ENCODE measurements at regions not wholly inside any gene's neighbourhood (a gene's known extent, or its start where the extent isn't known, plus 50 kb on each side); places are given as distances from the start of the nearest gene placed in this dataset.

DNA sequence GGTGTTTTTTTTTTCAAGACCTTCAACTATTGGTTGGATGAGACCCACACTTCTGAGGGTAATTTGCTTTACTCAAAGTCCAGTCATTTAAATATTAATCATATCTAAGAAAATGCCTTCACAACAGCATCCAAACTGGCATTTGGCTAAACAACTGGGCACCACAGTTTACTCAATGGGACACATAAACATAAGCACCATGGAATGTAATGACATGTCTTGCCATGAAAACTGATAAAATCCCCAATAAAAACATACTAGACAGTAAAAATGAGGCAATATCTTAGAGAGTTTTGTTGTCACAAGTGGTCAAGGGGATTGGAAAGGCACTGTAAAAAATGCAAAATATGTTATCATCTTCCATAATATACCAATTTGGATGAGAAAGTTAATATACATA is 838.8 kb upstream of the ADAMTS5 start:
- TF ChIP-seq, protein P1, sequence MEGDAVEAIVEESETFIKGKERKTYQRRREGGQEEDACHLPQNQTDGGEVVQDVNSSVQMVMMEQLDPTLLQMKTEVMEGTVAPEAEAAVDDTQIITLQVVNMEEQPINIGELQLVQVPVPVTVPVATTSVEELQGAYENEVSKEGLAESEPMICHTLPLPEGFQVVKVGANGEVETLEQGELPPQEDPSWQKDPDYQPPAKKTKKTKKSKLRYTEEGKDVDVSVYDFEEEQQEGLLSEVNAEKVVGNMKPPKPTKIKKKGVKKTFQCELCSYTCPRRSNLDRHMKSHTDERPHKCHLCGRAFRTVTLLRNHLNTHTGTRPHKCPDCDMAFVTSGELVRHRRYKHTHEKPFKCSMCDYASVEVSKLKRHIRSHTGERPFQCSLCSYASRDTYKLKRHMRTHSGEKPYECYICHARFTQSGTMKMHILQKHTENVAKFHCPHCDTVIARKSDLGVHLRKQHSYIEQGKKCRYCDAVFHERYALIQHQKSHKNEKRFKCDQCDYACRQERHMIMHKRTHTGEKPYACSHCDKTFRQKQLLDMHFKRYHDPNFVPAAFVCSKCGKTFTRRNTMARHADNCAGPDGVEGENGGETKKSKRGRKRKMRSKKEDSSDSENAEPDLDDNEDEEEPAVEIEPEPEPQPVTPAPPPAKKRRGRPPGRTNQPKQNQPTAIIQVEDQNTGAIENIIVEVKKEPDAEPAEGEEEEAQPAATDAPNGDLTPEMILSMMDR (IDR thresholded peaks at IDR 0.05) = no peak
- no peak for TF ChIP-seq POLR2A (IDR thresholded peaks at IDR 0.05)

Data from uterus (tissue), 2 donors.